HG02884 (cell line): ENCODE measurements at regions not wholly inside any gene's neighbourhood (a gene's known extent, or its start where the extent isn't known, plus 50 kb on each side); places are given as distances from the start of the nearest gene placed in this dataset.
A peak's percentile ranks its signal among the peaks of the same experiment; 100 is the strongest.
"Not testable (repeated sequence)": the region's sequence is repeated elsewhere in the genome, so short reads cannot be mapped to it uniquely, and the experiment has no call there.

Experiments
- ATAC-seq: cut with Tn5 transposase; IDR thresholded peaks from one replicate; pipeline ENCODE4 v1.9.1; 2021; ENCODE audit warnings: mild to moderate bottlenecking, moderate library complexity; ENCODE audit not compliant: unreplicated experiment

DNA sequence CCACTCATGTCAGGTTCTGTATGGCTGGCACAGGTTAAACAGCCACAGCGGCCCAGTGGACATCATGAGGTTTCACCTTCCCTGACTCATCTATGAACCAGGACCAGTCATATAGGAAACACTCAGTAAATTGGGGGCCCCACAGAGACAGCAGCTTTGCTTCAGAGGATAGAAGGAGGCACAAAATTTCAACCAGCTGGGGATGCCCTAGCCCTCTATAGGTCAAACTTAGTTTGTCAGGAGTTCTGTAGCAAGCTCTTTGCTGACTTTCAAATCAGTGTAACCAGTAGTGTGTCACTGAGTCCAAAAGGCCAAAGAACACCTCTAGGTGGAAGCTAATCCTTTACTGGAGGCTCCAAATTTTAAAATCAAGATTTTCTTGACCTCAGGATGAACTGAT lies 4157.8 kb upstream of the TPTE start:
- ATAC-seq, result peak; percentile 55

DNA sequence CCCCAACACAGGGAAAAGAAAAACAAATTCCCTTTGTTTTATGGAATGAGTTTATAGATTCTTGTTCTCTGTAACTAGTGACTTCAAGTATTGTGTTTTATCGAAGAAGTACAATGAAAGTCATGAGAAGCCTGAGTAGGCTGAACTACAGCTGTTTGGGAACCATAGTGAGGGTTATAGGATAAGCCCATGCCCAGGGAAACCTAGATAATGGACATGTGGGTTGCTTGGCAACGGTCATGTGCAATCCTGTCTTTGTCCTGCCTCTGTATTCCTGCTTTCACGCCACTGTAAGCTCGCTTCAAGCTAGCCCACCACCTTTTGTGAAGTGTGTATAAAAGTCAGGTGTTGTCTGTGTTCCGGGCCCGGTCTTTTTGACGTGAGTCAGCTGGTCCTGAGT lies 4152.6 kb upstream of the TPTE start:
- ATAC-seq, result not testable (repeated sequence)

DNA sequence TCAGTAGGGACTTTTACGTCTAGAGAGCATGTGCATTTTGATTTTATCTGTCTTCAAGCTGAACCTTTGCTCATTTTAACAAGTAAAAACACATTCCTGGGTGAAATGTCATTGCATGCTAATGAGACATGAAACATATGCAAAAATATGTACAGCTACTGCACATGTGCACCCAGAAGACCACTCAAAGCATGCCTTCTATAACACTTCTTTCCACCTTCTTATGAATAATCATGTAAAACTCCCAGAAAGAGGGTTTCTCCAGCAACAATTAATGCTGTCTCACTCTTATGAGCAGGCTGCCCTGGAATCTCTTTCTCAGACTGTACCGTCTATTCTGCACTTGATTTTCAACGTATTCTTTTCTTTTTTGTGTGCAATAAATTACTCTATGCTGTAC lies 4148.1 kb upstream of the TPTE start:
- not testable (repeated sequence) for ATAC-seq

DNA sequence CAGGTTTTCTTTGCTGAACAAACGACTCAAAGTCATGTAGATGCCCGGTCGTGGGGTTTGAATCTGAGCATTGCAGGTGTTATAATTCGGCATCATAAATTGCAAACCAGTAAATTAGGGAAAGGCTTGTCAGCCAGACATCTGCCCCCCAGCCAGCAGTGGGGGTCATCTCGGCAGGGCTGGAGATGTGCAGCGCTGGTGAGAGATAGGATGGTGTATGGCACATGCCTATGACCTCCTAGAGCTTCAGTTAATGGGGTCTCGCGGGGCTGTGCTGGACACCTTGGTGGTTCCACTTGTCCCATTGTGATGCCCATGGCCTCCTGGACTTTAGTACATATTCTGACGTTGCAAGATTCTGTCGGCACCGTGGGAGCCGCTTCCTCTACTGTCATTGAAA lies 4147.2 kb upstream of the TPTE start:
- ATAC-seq, result not testable (repeated sequence)

DNA sequence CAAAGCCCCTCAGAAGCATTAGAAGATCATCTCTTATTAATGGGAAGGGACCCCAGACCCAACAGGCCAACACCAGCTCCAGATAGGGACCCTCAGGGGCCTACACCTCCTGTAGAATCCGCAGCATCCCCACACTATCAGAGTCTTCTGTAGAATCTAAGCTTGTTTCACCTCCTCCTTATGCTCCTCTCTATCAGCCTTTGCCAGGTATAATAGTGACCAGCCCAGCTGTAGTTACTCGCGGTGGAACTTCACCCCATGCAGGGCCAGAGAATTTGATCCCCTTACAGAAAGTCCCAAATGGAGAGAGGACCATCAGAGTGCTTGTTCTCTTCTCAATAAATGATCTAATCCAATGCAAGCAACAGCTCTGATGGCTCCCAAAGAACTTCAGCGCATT lies 4146.5 kb upstream of the TPTE start:
- not testable (repeated sequence) for ATAC-seq

DNA sequence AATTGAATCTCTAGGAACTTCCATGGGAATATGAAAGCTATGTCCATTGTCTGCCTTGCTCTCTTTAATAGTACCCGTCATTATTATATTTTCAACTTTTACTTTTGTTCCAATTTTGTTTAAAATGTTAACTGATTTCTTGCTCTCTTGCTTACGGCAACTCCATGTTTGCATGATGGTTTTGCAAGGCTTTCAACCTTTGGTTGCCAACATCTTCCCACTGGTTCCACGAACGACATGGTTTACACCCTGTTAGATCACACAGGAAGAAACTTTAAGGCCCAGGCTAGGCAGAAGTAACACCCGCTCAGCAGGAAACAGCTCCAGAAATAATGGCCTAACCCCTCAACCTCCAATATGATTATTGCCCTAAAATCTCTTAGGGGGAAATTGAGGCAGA lies 4145.6 kb upstream of the TPTE start:
- ATAC-seq, result not testable (repeated sequence)

DNA sequence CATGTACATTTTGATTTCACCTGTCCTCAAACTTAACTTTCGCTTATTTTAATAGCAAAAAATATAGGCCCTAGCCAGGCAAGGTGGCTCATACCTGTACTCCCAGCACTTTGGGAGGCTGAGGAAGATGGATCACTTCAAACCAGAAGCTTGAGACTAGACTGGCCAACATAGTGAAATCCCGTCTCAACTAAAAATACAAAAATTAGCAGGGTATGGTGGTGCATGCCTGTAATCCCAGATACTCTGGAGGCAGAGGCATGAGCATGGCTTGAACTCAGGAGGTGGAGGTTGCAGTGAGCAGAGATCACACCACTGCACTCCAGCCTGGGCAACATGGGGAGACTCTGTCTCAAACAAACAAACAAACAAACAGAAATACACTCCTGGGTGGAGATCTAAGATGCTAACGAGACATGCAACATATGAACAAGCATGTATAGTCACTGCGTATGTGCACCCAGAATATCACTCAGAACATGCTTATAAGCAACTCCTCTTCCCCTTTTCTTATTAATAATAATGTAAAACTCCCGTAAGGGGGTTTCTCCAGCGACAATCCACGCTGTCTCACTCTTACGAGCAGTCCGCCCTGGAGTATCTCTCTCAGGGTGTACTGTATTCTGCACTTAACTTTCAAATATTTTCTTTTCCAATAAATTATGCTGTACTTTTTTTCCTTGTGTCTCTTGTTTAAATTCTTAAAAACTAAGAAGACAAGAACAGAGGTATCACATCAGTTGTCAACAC lies 4144.9 kb upstream of the TPTE start:
- not testable (repeated sequence) for ATAC-seq
